ENCODE measurements at regions not wholly inside any gene's neighbourhood (a gene's known extent, or its start where the extent isn't known, plus 50 kb on each side); places are given as distances from the start of the nearest gene placed in this dataset.

- H3K9me3 ChIP-seq, result no peaks in the 10 kb centered on the region
- H3K4me1 ChIP-seq, result no peaks in the 10 kb centered on the region
- H3K27me3 ChIP-seq, result no peaks in the 10 kb centered on the region
- no peak overlapping the region for H3K4me3 ChIP-seq
- no peaks in the 10 kb centered on the region for H3K36me3 ChIP-seq
- no peak for DNase-seq (ENCODE audit: low spot score)
- no peak overlapping the region for H3K27ac ChIP-seq
- TF ChIP-seq CTCF (IDR thresholded peaks at IDR 0.05), result no peak
These were observed 76.0 kb downstream of the ATPSCKMT start for GRCh38 chr5:10173716-10174115.

- H3K4me3 ChIP-seq, result no peak overlapping the region
- H3K27me3 ChIP-seq, result no peaks in the 10 kb centered on the region
- H3K27ac ChIP-seq, result no peak overlapping the region
- H3K36me3 ChIP-seq, result no peaks in the 10 kb centered on the region
- no peak for DNase-seq (ENCODE audit: low spot score)
- no peaks in the 10 kb centered on the region for H3K4me1 ChIP-seq
- no peaks in the 10 kb centered on the region for H3K9me3 ChIP-seq
- no peak for TF ChIP-seq CTCF (IDR thresholded peaks at IDR 0.05)
These were observed 77.4 kb downstream of the ATPSCKMT start for GRCh38 chr5:10172247-10172646.

- DNase-seq (ENCODE audit: low spot score), result no peak
- Histone ChIP-seq H3K36me3 (no peaks in the 10 kb centered on the region), H3K4me1 (no peaks in the 10 kb centered on the region), H3K4me3 (no peak overlapping the region), H3K27me3 (no peaks in the 10 kb centered on the region), H3K9me3 (peaks cover 0 to 22% of the 10 kb centered on the region in 2 donors), H3K27ac (no peak overlapping the region)
- TF ChIP-seq CTCF (IDR thresholded peaks at IDR 0.05), result no peak
These were observed 80.3 kb downstream of the ATPSCKMT start for GRCh38 chr5:10169359-10169758.

GRCh38 chr5:10168254-10168653, 81.4 kb downstream of the ATPSCKMT start:
- H3K36me3 ChIP-seq, result no peaks in the 10 kb centered on the region
- H3K4me3 ChIP-seq, result no peak overlapping the region
- TF ChIP-seq CTCF (IDR thresholded peaks at IDR 0.05), result no peak
- H3K27ac ChIP-seq, result no peak overlapping the region
- no peaks in the 10 kb centered on the region for H3K4me1 ChIP-seq
- H3K27me3 ChIP-seq, result no peaks in the 10 kb centered on the region
- no peak for DNase-seq (ENCODE audit: low spot score)
- peaks cover 0 to 22% of the 10 kb centered on the region in 2 donors for H3K9me3 ChIP-seq

GRCh38 chr5:10167806-10168205, 81.9 kb downstream of the ATPSCKMT start:
- no peaks in the 10 kb centered on the region for H3K27me3 ChIP-seq
- TF ChIP-seq CTCF (IDR thresholded peaks at IDR 0.05), result no peak
- no peak overlapping the region for H3K4me3 ChIP-seq
- DNase-seq (ENCODE audit: low spot score), result no peak
- H3K36me3 ChIP-seq, result no peaks in the 10 kb centered on the region
- no peak overlapping the region for H3K27ac ChIP-seq
- H3K4me1 ChIP-seq, result no peaks in the 10 kb centered on the region
- H3K9me3 ChIP-seq, result peaks cover 0 to 22% of the 10 kb centered on the region in 2 donors

GRCh38 chr5:10166392-10166791, 83.3 kb downstream of the ATPSCKMT start:
- no peaks in the 10 kb centered on the region for H3K27me3 ChIP-seq
- no peak for TF ChIP-seq CTCF (IDR thresholded peaks at IDR 0.05)
- H3K4me3 ChIP-seq, result no peak overlapping the region
- H3K36me3 ChIP-seq, result no peaks in the 10 kb centered on the region
- no peak overlapping the region for H3K27ac ChIP-seq
- DNase-seq (ENCODE audit: low spot score), result no peak
- peaks cover 0 to 22% of the 10 kb centered on the region in 2 donors for H3K9me3 ChIP-seq
- no peaks in the 10 kb centered on the region for H3K4me1 ChIP-seq

Data from right atrium auricular region (tissue), 2 donors.